NB4 (cell line): ENCODE measurements at regions not wholly inside any gene's neighbourhood (a gene's known extent, or its start where the extent isn't known, plus 50 kb on each side); places are given as distances from the start of the nearest gene placed in this dataset.

Source experiments
- POLR2A ChIP-seq: IDR thresholded peaks from 2 replicates; pipeline ENCODE4 v1.6.1; 2011; ENCODE audit warnings: mild to moderate bottlenecking; ENCODE audit not compliant: insufficient read length; ENCODE audit errors: extremely low read depth
- TF ChIP-seq, protein P1 (sequence below): IDR thresholded peaks from one replicate; pipeline ENCODE4 v1.5.1; 2012; ENCODE audit warnings: low read depth, low read length

DNA sequence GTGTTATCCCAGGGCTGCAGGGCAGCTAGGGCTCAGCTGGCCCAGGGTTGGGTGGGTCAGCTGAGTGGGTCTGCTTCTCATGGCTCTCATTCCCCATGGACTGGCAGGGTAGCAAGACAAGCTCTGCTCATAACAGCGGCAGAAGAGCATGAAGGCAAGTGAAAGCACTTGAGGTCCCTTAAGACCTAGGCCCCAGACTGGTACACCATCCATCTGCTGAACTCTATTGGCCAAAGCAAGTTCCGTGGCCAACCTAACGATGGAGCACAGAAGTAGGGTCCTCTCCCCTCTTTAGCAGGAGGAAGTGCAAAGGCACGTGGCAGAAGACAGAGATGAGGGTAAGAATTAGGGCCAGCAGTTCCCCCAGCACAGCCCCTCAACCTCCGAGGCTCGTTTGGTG, 174.3 kb upstream of the TOPAZ1 start:
- TF ChIP-seq POLR2A = no peak
- TF ChIP-seq, protein P1, sequence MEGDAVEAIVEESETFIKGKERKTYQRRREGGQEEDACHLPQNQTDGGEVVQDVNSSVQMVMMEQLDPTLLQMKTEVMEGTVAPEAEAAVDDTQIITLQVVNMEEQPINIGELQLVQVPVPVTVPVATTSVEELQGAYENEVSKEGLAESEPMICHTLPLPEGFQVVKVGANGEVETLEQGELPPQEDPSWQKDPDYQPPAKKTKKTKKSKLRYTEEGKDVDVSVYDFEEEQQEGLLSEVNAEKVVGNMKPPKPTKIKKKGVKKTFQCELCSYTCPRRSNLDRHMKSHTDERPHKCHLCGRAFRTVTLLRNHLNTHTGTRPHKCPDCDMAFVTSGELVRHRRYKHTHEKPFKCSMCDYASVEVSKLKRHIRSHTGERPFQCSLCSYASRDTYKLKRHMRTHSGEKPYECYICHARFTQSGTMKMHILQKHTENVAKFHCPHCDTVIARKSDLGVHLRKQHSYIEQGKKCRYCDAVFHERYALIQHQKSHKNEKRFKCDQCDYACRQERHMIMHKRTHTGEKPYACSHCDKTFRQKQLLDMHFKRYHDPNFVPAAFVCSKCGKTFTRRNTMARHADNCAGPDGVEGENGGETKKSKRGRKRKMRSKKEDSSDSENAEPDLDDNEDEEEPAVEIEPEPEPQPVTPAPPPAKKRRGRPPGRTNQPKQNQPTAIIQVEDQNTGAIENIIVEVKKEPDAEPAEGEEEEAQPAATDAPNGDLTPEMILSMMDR = no peak
